Activated CD8-positive, alpha-beta memory T cell treated with anti-CD3 and anti-CD28 coated beads for 36 hours (primary cell): ENCODE measurements at regions not wholly inside any gene's neighbourhood (a gene's known extent, or its start where the extent isn't known, plus 50 kb on each side); places are given as distances from the start of the nearest gene placed in this dataset.
"Not testable (repeated sequence)": the region's sequence is repeated elsewhere in the genome, so short reads cannot be mapped to it uniquely, and the experiment has no call there.

Experiments used
- CTCF ChIA-PET: fragments of 350-600 bp; sonication (Branson Sonifier 250); formaldehyde crosslinking; loops from one replicate; lab custom pipeline; 2021; ENCODE audit warnings: antibody characterized with exemption; lab: Charles Lee
- POLR2A ChIA-PET: fragments of 350-600 bp; sonication (Branson Sonifier 250); formaldehyde crosslinking; loops from one replicate; lab custom pipeline; 2021; ENCODE audit warnings: antibody characterized with exemption; lab: Charles Lee

- ChIA-PET CTCF (no interaction called here), POLR2A (no interaction called here)
Measured at GRCh38 chr18:71233177-71233576, 944.3 kb downstream of the SOCS6 start.

DNA sequence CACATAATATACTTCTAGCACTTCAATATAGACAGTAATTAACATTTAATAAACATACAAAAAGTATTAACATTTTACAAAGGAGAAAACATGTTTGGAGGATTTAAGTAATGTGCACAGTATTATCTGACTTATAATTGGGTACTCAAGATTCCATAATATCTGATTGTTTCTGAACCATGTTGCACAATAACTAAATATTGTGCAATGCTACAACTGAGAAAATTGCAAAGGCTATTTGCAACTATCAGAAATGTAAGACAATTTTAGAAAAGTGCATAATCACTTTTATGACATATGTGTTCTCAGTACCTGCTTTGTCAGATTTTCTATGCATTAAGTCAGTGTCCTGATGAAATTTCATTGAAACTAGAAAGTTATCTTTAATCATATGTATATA, 934.6 kb downstream of the SOCS6 start:
- CTCF ChIA-PET, result no interaction called here

DNA sequence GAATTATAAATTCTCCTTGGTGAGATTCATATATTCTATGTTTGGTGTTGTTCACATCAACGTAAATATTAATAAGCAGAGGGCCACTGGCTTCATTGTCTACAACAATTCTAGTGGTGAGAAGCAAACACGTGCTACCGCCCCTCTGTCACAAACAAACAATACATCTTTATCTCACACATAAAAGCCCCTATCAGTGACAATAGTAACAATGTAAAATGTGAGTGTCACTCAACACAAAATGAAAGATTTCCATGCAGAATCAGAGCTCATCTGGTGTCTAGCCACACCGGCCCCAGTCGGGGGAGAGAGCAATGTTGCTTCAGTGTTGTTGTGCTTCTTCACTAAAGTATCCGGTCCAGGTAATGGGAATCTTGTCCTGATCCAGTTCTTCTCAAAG, 932.6 kb downstream of the SOCS6 start:
- CTCF ChIA-PET, result no interaction called here
- POLR2A ChIA-PET, result no interaction called here

More for the DNA sequence above, 934.6 kb downstream of the SOCS6 start:
- POLR2A ChIA-PET, result no interaction called here

DNA sequence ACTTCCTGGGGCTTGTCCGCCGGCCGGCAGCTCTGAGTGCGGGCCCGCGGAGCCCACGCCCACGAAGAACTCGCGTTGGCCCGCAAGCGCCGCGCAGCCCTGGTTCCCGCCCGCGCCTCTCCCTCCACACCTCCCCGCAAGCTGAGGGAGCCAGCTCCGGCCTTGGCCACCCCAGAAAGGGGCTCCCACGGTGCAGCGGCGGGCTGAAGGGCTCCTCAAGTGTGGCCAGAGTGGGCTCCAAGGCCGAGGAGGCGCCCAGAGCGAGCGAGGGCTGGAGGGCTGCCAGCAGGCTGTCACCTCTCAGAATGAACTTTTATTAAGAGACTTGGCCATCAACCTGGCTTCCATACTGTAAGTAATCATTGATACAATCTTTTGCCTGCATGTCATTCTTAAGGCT, 923.9 kb downstream of the SOCS6 start:
- CTCF ChIA-PET, POLR2A ChIA-PET: not testable (repeated sequence)

GRCh38 chr18:71212222-71212621, 923.4 kb downstream of the SOCS6 start:
- POLR2A ChIA-PET, result no interaction called here
- CTCF ChIA-PET, result no interaction called here

- CTCF ChIA-PET, result no interaction called here
- POLR2A ChIA-PET, result no interaction called here
Measured at GRCh38 chr18:71209944-71210343, 921.1 kb downstream of the SOCS6 start.

DNA sequence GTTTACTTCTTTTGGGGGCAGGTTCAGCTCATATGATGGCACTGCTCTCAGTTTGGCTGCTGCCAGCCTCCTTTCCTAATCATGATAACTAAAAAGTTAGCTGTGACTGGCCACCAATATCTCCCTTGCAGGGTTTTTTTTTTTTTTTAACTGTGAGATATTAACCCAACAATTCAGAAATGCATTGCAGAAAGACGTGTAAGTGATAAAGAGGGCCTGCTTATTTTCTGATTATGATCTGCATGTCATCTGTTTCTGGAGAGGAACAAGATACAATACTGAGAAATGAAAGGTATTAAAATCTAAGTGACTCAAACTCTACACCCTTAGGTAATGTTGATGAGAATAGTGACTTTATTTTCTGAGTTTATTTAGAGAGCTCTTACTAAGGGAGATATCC, 905.6 kb downstream of the SOCS6 start:
- ChIA-PET CTCF (no interaction called here), POLR2A (no interaction called here)

DNA sequence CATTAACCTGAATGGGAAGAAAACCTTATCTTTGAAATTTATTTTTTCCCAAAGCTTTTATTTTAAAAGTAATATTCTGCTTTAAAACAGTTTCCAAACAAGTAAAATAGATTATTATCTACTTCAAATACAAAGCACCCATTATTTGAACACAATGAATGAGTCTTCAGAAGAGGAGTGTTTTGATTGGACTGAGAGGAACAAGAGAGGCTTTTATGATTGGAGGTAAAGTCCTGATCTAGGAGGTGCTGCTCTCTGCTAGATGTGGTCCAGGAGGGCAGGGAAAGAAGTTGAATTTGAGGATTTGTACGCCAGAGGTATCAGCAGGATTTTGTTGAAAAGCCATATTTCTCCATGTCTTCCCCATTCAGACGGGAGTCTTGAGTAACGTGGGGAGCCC, 900.7 kb downstream of the SOCS6 start:
- ChIA-PET POLR2A (no interaction called here), CTCF (no interaction called here)

DNA sequence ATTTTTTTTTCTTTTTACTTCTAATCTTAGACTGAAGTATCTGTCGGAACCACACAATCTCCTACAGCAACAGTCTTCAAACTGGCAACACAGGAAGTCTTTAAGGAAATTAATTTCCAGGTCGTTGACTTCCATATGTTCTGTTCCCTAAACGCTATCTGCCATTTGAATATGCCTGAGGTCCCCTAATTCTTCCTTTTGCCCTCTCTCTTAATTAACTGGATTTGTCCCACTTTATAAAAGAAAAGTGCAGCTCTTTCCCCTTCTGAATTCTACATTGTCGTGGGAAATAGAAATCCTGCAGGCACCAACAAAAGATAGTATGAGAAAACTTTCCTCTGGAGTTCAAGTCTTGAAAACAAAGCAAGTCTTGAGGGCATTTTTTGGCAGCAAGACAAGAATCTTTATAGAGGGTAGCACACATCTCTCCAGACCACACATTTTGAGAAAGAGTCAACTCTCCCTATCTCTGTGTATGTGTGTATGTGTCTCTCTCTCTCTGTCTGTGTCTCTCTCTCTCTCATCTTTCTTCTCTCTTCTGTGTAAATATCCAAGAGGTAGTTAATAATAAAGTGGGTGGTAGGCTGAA, 879.8 kb downstream of the SOCS6 start:
- CTCF ChIA-PET, result no interaction called here
- POLR2A ChIA-PET, result no interaction called here

DNA sequence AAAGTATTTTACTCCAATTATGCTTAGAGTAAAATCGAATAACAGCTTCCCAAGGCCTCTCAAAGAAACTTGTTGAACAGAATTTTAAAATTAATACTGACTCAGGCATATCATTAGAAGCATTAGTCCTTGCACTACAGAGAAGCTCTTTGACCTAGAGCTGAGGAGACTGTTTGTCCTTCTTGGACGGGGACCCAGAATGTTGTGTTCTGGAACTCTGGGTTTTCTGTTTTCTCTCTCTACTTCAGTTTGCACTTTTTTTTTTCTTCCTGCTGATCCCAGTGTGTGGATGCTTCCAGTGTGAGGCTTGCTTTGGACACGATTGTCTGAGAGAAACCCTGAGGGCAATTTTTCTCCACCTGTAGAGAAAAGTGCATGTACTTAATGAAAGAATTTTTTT, 847.6 kb downstream of the SOCS6 start:
- CTCF ChIA-PET, result no interaction called here
- POLR2A ChIA-PET, result no interaction called here

GRCh38 chr18:71134122-71134521, 845.3 kb downstream of the SOCS6 start:
- ChIA-PET POLR2A (no interaction called here), CTCF (no interaction called here)

GRCh38 chr18:71131918-71132317, 843.1 kb downstream of the SOCS6 start:
- ChIA-PET POLR2A (no interaction called here), CTCF (no interaction called here)

DNA sequence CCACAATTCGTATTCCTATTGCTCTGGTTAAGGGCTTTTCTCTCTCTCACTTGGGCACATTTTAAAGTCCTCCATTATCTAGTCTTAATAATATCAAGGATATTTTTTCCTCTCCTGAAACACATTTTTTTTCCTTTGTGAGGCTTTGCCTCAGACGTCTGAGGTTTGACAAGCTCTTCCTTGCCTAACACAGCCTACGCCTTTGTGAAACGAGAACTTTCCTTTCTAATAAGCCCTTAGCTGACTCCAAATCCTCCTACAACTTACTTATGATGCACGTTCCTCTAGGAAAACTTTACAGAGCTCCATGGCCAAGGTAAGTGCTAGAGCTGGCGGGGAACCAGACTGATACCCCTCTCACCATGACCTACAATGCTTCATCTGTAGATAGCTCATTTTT, 841.5 kb downstream of the SOCS6 start:
- ChIA-PET POLR2A (no interaction called here), CTCF (interaction anchor here (0.7 kb wide), 1 partner anchor 484 kb away, joined by 3 read pairs; no protein-coding TSS in a partner anchor)

DNA sequence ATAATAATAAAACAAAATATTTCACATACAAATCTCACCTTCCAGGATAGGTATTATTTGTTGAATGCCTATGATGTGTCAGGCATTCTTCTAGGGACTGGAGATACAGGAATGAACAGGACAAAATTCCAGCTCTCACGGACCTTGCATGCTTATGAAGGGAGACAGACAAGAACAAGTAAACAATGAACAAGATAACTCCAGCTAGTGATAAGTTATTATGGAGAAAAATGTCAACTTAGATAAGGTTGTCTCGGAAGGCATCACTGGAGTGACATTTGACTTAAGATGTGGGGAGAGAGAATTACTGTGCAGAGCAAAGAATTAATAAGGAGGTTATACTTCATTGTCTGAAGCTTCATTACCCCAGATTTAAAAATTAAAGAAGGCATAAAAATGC, 836.7 kb downstream of the SOCS6 start:
- ChIA-PET POLR2A (no interaction called here), CTCF (no interaction called here)

- POLR2A ChIA-PET, result no interaction called here
Measured at GRCh38 chr18:71116535-71116934, 827.7 kb downstream of the SOCS6 start.

GRCh38 chr18:71115261-71115660, 826.4 kb downstream of the SOCS6 start:
- ChIA-PET CTCF (no interaction called here), POLR2A (no interaction called here)

More at GRCh38 chr18:71116535-71116934, 827.7 kb downstream of the SOCS6 start:
- CTCF ChIA-PET, result no interaction called here

DNA sequence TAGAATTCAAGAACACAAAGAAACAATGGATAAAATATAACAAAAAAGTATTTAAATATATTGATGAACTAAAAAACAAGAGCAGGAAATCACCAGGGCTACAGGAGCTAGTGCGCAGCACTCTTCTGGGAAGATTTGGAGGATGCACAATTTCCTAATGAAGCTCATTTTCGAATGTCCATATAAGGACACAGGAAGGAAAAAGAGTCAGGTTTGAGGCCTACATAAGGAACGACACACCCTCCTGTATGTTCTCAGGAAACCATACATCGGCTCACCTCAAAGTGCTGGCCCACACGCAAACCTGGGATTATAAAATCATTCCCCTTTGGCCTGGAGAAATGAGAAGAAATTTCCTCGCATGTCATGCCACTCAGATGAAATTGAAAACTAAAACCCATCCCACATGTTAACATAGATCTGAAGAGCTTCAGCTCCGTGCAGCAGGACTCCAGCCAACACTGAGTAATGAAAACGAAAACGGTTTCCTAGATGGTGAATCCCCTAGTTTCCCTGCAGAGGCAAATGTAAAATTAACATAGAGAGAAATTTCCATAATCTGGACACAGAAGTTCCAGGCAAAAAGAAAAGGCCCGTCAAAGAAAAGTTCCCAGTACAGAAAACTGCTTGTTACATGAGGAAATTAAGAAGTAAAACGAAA, 825.8 kb downstream of the SOCS6 start:
- CTCF ChIA-PET, result no interaction called here
- POLR2A ChIA-PET, result no interaction called here

DNA sequence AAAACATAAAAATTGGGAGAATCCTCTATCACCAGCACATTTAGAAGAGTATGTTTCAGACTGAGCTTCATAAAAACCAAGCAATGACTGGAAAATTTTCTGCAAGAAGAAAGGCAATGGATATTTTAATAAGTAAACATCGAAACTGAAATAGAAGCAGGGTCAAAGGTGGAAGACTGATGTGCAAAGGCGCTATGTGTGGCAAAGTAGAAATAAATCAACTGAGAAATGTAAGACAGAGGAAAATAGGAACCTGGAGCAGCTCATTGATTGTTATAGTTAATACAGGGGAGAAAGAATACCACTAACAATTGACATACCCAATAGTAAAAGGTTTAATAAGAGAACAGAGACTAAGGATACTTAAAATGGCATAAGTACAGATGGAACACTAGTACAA, 818.4 kb downstream of the SOCS6 start:
- CTCF ChIA-PET, result no interaction called here
- POLR2A ChIA-PET, result no interaction called here

GRCh38 chr18:71106701-71107100, 817.9 kb downstream of the SOCS6 start:
- ChIA-PET CTCF (no interaction called here), POLR2A (no interaction called here)

- ChIA-PET CTCF (no interaction called here), POLR2A (no interaction called here)
Measured at GRCh38 chr18:71105994-71106546, 817.2 kb downstream of the SOCS6 start.

- CTCF ChIA-PET, result no interaction called here
- POLR2A ChIA-PET, result no interaction called here
Measured at GRCh38 chr18:71105078-71105819, 816.4 kb downstream of the SOCS6 start.
